DOHH2 (cell line): ENCODE measurements at regions not wholly inside any gene's neighbourhood (a gene's known extent, or its start where the extent isn't known, plus 50 kb on each side); places are given as distances from the start of the nearest gene placed in this dataset.

ENCODE experiments used
- EZH2phosphoT487 ChIP-seq: fragments of 200-600 bp; sonication (generic); IDR thresholded peaks from 2 replicates; pipeline ENCODE4 v1.6.1; 2017; ENCODE audit warnings: borderline replicate concordance, mild to moderate bottlenecking, antibody characterized with exemption, low read length, moderate library complexity, mixed read lengths
- TF ChIP-seq, protein P1 (sequence below): fragments of 200-600 bp; sonication (generic); IDR thresholded peaks from one replicate; pipeline ENCODE4 v1.5.1; 2014; ENCODE audit warnings: antibody characterized with exemption, mild to moderate bottlenecking, low read depth, low read length; ENCODE audit not compliant: poor library complexity, severe bottlenecking

DNA sequence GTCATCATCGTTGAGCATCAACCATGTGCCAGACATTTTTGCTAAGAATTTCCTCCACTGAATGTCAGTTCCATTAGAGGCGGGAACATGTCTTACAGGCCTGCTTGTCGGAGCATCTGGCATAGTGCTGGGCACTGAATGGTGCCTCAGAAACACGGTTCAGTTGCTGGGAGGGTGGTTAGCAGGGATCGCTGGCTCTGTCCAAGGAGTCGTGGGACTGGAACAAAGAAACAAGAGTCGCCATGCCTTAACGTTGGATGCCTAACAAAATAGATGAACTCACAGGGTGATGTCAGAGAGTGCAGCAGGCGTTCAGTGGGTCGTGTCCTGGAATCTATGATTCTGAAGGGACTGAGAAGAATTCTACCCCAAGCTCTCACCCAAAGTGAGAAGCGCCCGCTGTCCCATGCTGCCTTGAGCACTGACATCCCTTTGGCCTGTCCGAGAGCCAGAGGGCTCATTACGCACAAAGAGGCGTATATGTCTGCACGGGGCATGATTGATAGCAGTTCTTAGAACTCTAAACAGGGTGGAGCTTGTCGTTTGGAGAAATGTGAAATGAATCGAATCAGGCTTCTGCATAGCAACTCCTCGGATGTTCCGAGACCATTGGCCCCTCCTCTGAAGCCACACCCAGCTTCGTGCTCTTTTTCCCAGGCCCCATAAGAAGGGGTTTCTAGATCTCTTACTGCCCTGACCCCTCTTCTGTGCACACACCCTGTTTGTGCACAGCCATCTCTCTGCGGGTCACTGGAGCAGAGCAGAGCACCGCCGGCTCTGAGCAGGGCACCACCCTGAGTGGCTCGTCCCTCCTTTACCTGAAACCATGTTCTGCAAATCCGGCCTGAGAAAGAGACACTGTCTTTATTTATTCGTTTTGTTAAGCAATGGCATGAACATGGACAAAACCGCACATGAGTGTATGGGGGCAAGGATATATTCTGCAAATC, 113.1 kb upstream of the B3GAT1 start:
- TF ChIP-seq, protein P1, sequence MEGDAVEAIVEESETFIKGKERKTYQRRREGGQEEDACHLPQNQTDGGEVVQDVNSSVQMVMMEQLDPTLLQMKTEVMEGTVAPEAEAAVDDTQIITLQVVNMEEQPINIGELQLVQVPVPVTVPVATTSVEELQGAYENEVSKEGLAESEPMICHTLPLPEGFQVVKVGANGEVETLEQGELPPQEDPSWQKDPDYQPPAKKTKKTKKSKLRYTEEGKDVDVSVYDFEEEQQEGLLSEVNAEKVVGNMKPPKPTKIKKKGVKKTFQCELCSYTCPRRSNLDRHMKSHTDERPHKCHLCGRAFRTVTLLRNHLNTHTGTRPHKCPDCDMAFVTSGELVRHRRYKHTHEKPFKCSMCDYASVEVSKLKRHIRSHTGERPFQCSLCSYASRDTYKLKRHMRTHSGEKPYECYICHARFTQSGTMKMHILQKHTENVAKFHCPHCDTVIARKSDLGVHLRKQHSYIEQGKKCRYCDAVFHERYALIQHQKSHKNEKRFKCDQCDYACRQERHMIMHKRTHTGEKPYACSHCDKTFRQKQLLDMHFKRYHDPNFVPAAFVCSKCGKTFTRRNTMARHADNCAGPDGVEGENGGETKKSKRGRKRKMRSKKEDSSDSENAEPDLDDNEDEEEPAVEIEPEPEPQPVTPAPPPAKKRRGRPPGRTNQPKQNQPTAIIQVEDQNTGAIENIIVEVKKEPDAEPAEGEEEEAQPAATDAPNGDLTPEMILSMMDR: no peak
- no peak for TF ChIP-seq EZH2phosphoT487
